Activated naive CD8-positive, alpha-beta T cell treated with anti-CD3 and anti-CD28 coated beads, Interleukin-2, amount 10 ng/mL, durations not matched to agents 7 days and 5 days (primary cell): ENCODE measurements at regions not wholly inside any gene's neighbourhood (a gene's known extent, or its start where the extent isn't known, plus 50 kb on each side); places are given as distances from the start of the nearest gene placed in this dataset.

Source experiments
- ATAC-seq: fragments of 150-1000 bp; cut with Tn5 transposase; one replicate; pipeline ENCODE4 v1.10.0; 2021; ENCODE audit warnings: low read depth, moderate library complexity
- POLR2A ChIA-PET: fragments of 350-600 bp; sonication (Branson Sonifier 250); formaldehyde crosslinking; loops from one replicate; lab custom pipeline; 2021; ENCODE audit warnings: antibody characterized with exemption; lab: Charles Lee
- DNase-seq: peaks from one replicate; pipeline ENCODE4 v3.0.0; 2021
- H3K27ac Mint-ChIP-seq: one replicate; pipeline ENCODE4 v1.8.0; 2022; ENCODE audit warnings: mild to moderate bottlenecking, mixed read lengths
- H3K27me3 Mint-ChIP-seq: one replicate; pipeline ENCODE4 v1.8.0; 2022; ENCODE audit warnings: mild to moderate bottlenecking, moderate library complexity, mixed read lengths
- H3K36me3 Mint-ChIP-seq: one replicate; pipeline ENCODE4 v1.8.0; 2021; ENCODE audit warnings: mild to moderate bottlenecking, mixed read lengths
- H3K4me1 Mint-ChIP-seq: one replicate; pipeline ENCODE4 v1.8.0; 2021; ENCODE audit warnings: mixed read lengths
- H3K4me3 Mint-ChIP-seq: one replicate; pipeline ENCODE4 v1.8.0; 2022; ENCODE audit warnings: mild to moderate bottlenecking, moderate library complexity, mixed read lengths
- H3K9me3 Mint-ChIP-seq: one replicate; pipeline ENCODE4 v1.8.0; 2021; ENCODE audit warnings: mixed read lengths

GRCh38 chr7:118615681-118616080 lies 391.2 kb downstream of the ANKRD7 start:
- DNase-seq (no peak), ATAC-seq (no peak)
- Mint-ChIP-seq H3K27ac (no peak overlapping the region), H3K4me3 (no peak overlapping the region), H3K9me3 (no peaks in the 10 kb centered on the region), H3K4me1 (no peaks in the 10 kb centered on the region), H3K27me3 (no peaks in the 10 kb centered on the region), H3K36me3 (no peaks in the 10 kb centered on the region)
- POLR2A ChIA-PET: no interaction called here

GRCh38 chr7:118621810-118622360 lies 397.4 kb downstream of the ANKRD7 start:
- Mint-ChIP-seq H3K9me3 (no peaks in the 10 kb centered on the region), H3K27ac (no peak overlapping the region), H3K4me1 (no peaks in the 10 kb centered on the region), H3K4me3 (no peak overlapping the region), H3K36me3 (no peaks in the 10 kb centered on the region), H3K27me3 (no peaks in the 10 kb centered on the region)
- ATAC-seq (no peak), DNase-seq (no peak)
- POLR2A ChIA-PET: no interaction called here

- POLR2A ChIA-PET: no interaction called here
- H3K4me3 Mint-ChIP-seq: no peak overlapping the region
- no peak overlapping the region for H3K27ac Mint-ChIP-seq
- H3K36me3 Mint-ChIP-seq: no peaks in the 10 kb centered on the region
- H3K27me3 Mint-ChIP-seq: no peaks in the 10 kb centered on the region
- DNase-seq (no peak), ATAC-seq (no peak)
- H3K4me1 Mint-ChIP-seq: no peaks in the 10 kb centered on the region
- H3K9me3 Mint-ChIP-seq: no peaks in the 10 kb centered on the region
Observed at GRCh38 chr7:118626739-118627138, 402.2 kb downstream of the ANKRD7 start.

- Mint-ChIP-seq H3K27me3 (no peaks in the 10 kb centered on the region), H3K9me3 (no peaks in the 10 kb centered on the region), H3K4me1 (no peaks in the 10 kb centered on the region), H3K36me3 (no peaks in the 10 kb centered on the region), H3K27ac (no peak overlapping the region), H3K4me3 (no peak overlapping the region)
- POLR2A ChIA-PET: no interaction called here
- no peak for ATAC-seq
- no peak for DNase-seq
Observed at GRCh38 chr7:118627467-118627866, 403.0 kb downstream of the ANKRD7 start.

GRCh38 chr7:118629898-118630438 lies 405.5 kb downstream of the ANKRD7 start:
- Mint-ChIP-seq H3K36me3 (no peaks in the 10 kb centered on the region), H3K27ac (no peak overlapping the region), H3K27me3 (no peaks in the 10 kb centered on the region), H3K4me1 (no peaks in the 10 kb centered on the region), H3K9me3 (no peaks in the 10 kb centered on the region), H3K4me3 (no peak overlapping the region)
- POLR2A ChIA-PET: no interaction called here
- DNase-seq (no peak), ATAC-seq (no peak)

- POLR2A ChIA-PET: no interaction called here
- no peaks in the 10 kb centered on the region for H3K27me3 Mint-ChIP-seq
- DNase-seq (no peak), ATAC-seq (no peak)
- H3K36me3 Mint-ChIP-seq: no peaks in the 10 kb centered on the region
- H3K4me1 Mint-ChIP-seq: no peaks in the 10 kb centered on the region
- no peak overlapping the region for H3K4me3 Mint-ChIP-seq
- no peak overlapping the region for H3K27ac Mint-ChIP-seq
- no peaks in the 10 kb centered on the region for H3K9me3 Mint-ChIP-seq
Observed at GRCh38 chr7:118642396-118642795, 417.9 kb downstream of the ANKRD7 start.

GRCh38 chr7:118644346-118644745 lies 419.8 kb downstream of the ANKRD7 start:
- H3K36me3 Mint-ChIP-seq: no peaks in the 10 kb centered on the region
- H3K4me1 Mint-ChIP-seq: no peaks in the 10 kb centered on the region
- ATAC-seq: no peak
- POLR2A ChIA-PET: no interaction called here
- H3K9me3 Mint-ChIP-seq: no peaks in the 10 kb centered on the region
- DNase-seq: no peak
- no peak overlapping the region for H3K4me3 Mint-ChIP-seq
- H3K27ac Mint-ChIP-seq: no peak overlapping the region
- no peaks in the 10 kb centered on the region for H3K27me3 Mint-ChIP-seq

- Mint-ChIP-seq H3K9me3 (no peaks in the 10 kb centered on the region), H3K4me1 (no peaks in the 10 kb centered on the region), H3K27ac (no peak overlapping the region), H3K27me3 (no peaks in the 10 kb centered on the region), H3K4me3 (no peak overlapping the region), H3K36me3 (no peaks in the 10 kb centered on the region)
- ATAC-seq: no peak
- DNase-seq: no peak
- POLR2A ChIA-PET: no interaction called here
Observed at GRCh38 chr7:118648002-118648401, 423.5 kb downstream of the ANKRD7 start.

GRCh38 chr7:118657391-118658005 lies 433.0 kb downstream of the ANKRD7 start:
- Mint-ChIP-seq H3K4me1 (no peaks in the 10 kb centered on the region), H3K36me3 (no peaks in the 10 kb centered on the region), H3K27me3 (no peaks in the 10 kb centered on the region), H3K27ac (no peak overlapping the region), H3K4me3 (no peak overlapping the region), H3K9me3 (no peaks in the 10 kb centered on the region)
- ATAC-seq (no peak), DNase-seq (no peak)
- POLR2A ChIA-PET: no interaction called here

- no peaks in the 10 kb centered on the region for H3K4me1 Mint-ChIP-seq
- H3K36me3 Mint-ChIP-seq: no peaks in the 10 kb centered on the region
- no peaks in the 10 kb centered on the region for H3K27me3 Mint-ChIP-seq
- ATAC-seq (no peak), DNase-seq (no peak)
- H3K9me3 Mint-ChIP-seq: no peaks in the 10 kb centered on the region
- POLR2A ChIA-PET: no interaction called here
- no peak overlapping the region for H3K4me3 Mint-ChIP-seq
- no peak overlapping the region for H3K27ac Mint-ChIP-seq
Observed at GRCh38 chr7:118662266-118662665, 437.8 kb downstream of the ANKRD7 start.

GRCh38 chr7:118664498-118664897 lies 440.0 kb downstream of the ANKRD7 start:
- H3K4me3 Mint-ChIP-seq: no peak overlapping the region
- POLR2A ChIA-PET: no interaction called here
- DNase-seq (no peak), ATAC-seq (no peak)
- H3K9me3 Mint-ChIP-seq: no peaks in the 10 kb centered on the region
- no peaks in the 10 kb centered on the region for H3K27me3 Mint-ChIP-seq
- H3K36me3 Mint-ChIP-seq: no peaks in the 10 kb centered on the region
- no peaks in the 10 kb centered on the region for H3K4me1 Mint-ChIP-seq
- no peak overlapping the region for H3K27ac Mint-ChIP-seq

- H3K27me3 Mint-ChIP-seq: no peaks in the 10 kb centered on the region
- POLR2A ChIA-PET: no interaction called here
- no peaks in the 10 kb centered on the region for H3K9me3 Mint-ChIP-seq
- DNase-seq (no peak), ATAC-seq (no peak)
- H3K36me3 Mint-ChIP-seq: no peaks in the 10 kb centered on the region
- no peaks in the 10 kb centered on the region for H3K4me1 Mint-ChIP-seq
- no peak overlapping the region for H3K4me3 Mint-ChIP-seq
- H3K27ac Mint-ChIP-seq: no peak overlapping the region
Observed at GRCh38 chr7:118671149-118671548, 446.6 kb downstream of the ANKRD7 start.

- Mint-ChIP-seq H3K4me3 (no peak overlapping the region), H3K4me1 (no peaks in the 10 kb centered on the region), H3K36me3 (no peaks in the 10 kb centered on the region), H3K9me3 (no peaks in the 10 kb centered on the region), H3K27me3 (no peaks in the 10 kb centered on the region), H3K27ac (no peak overlapping the region)
- ATAC-seq: no peak
- POLR2A ChIA-PET: no interaction called here
- no peak for DNase-seq
Observed at GRCh38 chr7:118684796-118685195, 460.3 kb downstream of the ANKRD7 start.

GRCh38 chr7:118689403-118689802 lies 464.9 kb downstream of the ANKRD7 start:
- no peak overlapping the region for H3K27ac Mint-ChIP-seq
- DNase-seq: no peak
- H3K27me3 Mint-ChIP-seq: no peaks in the 10 kb centered on the region
- H3K36me3 Mint-ChIP-seq: no peaks in the 10 kb centered on the region
- H3K4me1 Mint-ChIP-seq: no peaks in the 10 kb centered on the region
- POLR2A ChIA-PET: no interaction called here
- no peak for ATAC-seq
- no peaks in the 10 kb centered on the region for H3K9me3 Mint-ChIP-seq
- no peak overlapping the region for H3K4me3 Mint-ChIP-seq
